AG09309 (cell line): ENCODE measurements at regions not wholly inside any gene's neighbourhood (a gene's known extent, or its start where the extent isn't known, plus 50 kb on each side); places are given as distances from the start of the nearest gene placed in this dataset.

ENCODE experiments used
- DNase-seq: peaks from one replicate; pipeline ENCODE4 v3.0.0-alpha.2; 2010; ENCODE audit warnings: low read depth
- H3K4me3 ChIP-seq: 2 replicates; pipeline ENCODE4 v1.5.1; 2011; ENCODE audit warnings: mild to moderate bottlenecking, low read depth, low read length, moderate library complexity; ENCODE audit not compliant: control insufficient read depth
- TF ChIP-seq, protein P1 (sequence below): IDR thresholded peaks from 2 replicates; pipeline ENCODE4 v1.5.1; 2011; ENCODE audit warnings: mild to moderate bottlenecking, low read depth, low read length, inconsistent platforms; ENCODE audit not compliant: insufficient read depth, control insufficient read depth; ENCODE audit errors: missing control alignments

GRCh38 chr5:110932755-110933488, 138.6 kb upstream of the TSLP start:
- DNase-seq: no peak
- no peak overlapping the region for H3K4me3 ChIP-seq
- TF ChIP-seq, protein P1, sequence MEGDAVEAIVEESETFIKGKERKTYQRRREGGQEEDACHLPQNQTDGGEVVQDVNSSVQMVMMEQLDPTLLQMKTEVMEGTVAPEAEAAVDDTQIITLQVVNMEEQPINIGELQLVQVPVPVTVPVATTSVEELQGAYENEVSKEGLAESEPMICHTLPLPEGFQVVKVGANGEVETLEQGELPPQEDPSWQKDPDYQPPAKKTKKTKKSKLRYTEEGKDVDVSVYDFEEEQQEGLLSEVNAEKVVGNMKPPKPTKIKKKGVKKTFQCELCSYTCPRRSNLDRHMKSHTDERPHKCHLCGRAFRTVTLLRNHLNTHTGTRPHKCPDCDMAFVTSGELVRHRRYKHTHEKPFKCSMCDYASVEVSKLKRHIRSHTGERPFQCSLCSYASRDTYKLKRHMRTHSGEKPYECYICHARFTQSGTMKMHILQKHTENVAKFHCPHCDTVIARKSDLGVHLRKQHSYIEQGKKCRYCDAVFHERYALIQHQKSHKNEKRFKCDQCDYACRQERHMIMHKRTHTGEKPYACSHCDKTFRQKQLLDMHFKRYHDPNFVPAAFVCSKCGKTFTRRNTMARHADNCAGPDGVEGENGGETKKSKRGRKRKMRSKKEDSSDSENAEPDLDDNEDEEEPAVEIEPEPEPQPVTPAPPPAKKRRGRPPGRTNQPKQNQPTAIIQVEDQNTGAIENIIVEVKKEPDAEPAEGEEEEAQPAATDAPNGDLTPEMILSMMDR: no peak

GRCh38 chr5:110940136-110940535, 131.4 kb upstream of the TSLP start:
- TF ChIP-seq, protein P1: no peak

GRCh38 chr5:110945874-110946436, 125.6 kb upstream of the TSLP start:
- TF ChIP-seq, protein P1: no peak
- no peak overlapping the region for H3K4me3 ChIP-seq
- DNase-seq: no peak

More at GRCh38 chr5:110940136-110940535, 131.4 kb upstream of the TSLP start:
- DNase-seq: no peak
- H3K4me3 ChIP-seq: no peak overlapping the region

DNA sequence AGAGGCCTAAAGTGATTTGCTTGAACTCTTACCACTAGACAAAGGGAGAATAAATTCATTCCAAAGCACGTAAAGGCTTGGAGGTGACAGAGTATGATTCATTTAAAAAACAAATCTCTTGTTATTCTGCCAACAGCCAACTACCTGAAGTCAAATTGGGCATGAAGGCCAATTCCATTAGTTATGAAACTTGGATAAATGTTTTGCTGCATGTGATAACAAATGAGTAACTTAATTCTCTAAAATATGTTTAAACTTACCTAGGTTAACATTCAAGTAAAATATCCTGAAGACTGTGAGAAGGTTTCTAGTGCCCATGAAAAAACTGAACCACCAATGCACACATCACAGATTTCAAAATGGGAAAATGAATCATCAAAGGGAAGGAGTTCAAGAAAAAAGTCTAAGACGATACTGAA, 120.1 kb upstream of the TSLP start:
- DNase-seq: no peak
- no peak overlapping the region for H3K4me3 ChIP-seq
- TF ChIP-seq, protein P1: no peak

- TF ChIP-seq, protein P1: no peak
- no peak overlapping the region for H3K4me3 ChIP-seq
- DNase-seq: no peak
Measured at GRCh38 chr5:110956280-110956912, 115.1 kb upstream of the TSLP start.

DNA sequence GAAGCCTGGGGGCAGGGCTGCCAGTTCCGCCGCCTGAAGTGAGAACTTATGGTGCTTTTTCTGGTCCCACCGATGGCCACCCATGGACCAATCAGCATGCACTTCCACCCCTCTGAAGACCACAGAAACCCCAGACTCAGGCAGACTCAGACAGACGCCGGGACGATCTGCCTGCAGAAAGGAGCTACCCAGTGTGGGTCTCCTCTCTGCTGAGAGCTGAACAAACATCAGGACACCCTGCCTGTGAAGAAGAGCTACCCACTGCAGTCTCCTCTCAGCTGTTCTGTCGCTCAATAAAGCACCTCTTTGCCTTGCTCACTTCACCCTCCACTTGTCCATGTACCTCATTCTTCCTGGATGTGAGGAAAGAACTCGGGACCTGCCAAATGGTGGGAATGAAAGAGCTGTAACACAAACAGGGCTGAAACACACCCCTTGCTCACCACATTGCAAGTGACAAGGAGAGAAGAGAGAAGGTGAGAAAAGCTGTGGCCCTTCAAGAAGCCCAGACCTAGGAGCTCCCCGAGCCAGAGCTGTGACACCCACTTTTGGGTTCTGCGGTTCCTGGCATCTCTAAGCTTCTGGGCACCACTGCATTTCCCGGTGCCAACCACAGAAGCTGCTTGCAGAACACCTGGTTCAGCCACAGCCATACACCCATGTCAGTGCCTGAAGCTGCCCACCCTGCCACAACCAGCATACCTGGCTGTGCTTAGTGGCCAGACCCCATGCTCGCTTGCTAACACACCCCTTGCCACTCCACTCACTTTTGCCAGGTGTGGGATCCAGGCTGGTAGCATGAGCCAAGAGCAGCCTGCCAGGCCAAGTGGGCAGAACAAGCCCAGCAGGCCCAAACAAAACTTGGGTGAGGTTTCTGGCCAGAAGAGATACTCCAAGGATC, 114.3 kb upstream of the TSLP start:
- H3K4me3 ChIP-seq: no peak overlapping the region
- TF ChIP-seq, protein P1: no peak
- DNase-seq: no peak
